ENCODE measurements at regions not wholly inside any gene's neighbourhood (a gene's known extent, or its start where the extent isn't known, plus 50 kb on each side); places are given as distances from the start of the nearest gene placed in this dataset.

GRCh38 chr3:110485389-110485788 lies 586.2 kb upstream of the NECTIN3 start:
- no peak for TF ChIP-seq CTCF (IDR thresholded peaks at IDR 0.05; ENCODE audit: low read depth, low read length, missing control alignments)
- no peak for DNase-seq (ENCODE audit: low read depth)
- H3K4me3 ChIP-seq (ENCODE audit: low read depth, low read length): no peak overlapping the region

GRCh38 chr3:110487840-110488239 lies 583.8 kb upstream of the NECTIN3 start:
- no peak overlapping the region for H3K4me3 ChIP-seq (ENCODE audit: low read depth, low read length)
- TF ChIP-seq CTCF (IDR thresholded peaks at IDR 0.05; ENCODE audit: low read depth, low read length, missing control alignments): no peak
- DNase-seq (ENCODE audit: low read depth): no peak

DNA sequence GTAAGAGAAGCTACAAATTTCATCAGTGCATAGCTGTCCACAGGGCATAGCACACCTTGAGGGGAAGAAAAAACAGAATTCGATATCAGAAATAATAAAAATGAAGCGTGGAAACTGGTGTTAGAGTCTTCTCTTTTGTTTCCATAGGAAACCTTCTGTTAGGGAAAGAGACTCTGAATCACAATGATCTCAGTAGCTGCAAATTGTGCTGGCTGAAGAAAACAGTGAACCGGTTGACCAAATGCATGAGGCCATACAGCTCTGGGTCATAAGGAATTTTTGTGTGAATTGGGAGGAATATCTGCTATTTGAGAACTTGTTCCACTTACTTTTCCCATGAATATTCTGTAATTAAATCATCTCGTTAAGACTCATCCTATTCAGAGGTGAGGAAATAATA lies 580.2 kb upstream of the NECTIN3 start:
- no peak for DNase-seq (ENCODE audit: low read depth)
- H3K4me3 ChIP-seq (ENCODE audit: low read depth, low read length): no peak overlapping the region
- TF ChIP-seq CTCF (IDR thresholded peaks at IDR 0.05; ENCODE audit: low read depth, low read length, missing control alignments): no peak

DNA sequence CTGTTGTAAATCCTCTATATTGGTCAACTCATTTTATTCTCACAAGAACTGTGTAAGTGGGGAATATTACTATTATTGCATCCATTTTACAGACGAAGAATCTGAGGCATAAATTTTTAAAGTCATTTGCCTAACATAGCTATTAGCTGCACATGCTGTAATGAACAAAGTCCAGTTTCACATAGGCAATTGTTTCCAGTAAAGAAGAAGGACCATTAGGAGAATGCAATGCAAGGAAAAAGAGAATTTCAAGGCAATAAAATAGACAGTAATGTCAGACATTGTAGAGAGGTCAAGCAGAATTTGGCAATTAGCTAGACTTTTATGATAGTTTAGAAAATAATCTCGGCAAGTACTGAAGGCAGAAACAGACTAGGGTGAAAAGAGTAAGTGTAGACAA lies 578.7 kb upstream of the NECTIN3 start:
- no peak for DNase-seq (ENCODE audit: low read depth)
- TF ChIP-seq CTCF (IDR thresholded peaks at IDR 0.05; ENCODE audit: low read depth, low read length, missing control alignments): no peak
- no peak overlapping the region for H3K4me3 ChIP-seq (ENCODE audit: low read depth, low read length)

- H3K4me3 ChIP-seq (ENCODE audit: low read depth, low read length): no peak overlapping the region
- no peak for DNase-seq (ENCODE audit: low read depth)
- TF ChIP-seq CTCF (IDR thresholded peaks at IDR 0.05; ENCODE audit: low read depth, low read length, missing control alignments): no peak
These were observed 578.1 kb upstream of the NECTIN3 start for GRCh38 chr3:110493438-110494092.

DNA sequence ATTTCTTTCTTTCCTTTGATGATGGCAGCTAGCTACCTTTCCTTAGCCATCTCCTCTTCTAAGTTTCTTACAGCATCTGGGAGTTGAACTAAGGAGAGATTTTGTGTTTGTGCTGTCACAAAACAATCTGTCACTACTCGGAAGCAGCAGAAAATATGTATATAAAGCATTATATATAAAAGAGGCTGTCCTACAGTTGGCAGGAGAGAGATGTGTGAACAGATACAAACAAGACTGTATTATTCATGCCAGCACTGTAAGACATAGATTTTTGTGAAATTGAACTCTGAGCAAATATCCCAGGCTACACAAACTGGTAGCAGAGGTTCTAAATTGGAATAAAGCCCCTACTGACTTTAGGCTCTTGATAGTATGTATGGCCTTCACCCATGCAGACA lies 577.5 kb upstream of the NECTIN3 start:
- TF ChIP-seq CTCF (IDR thresholded peaks at IDR 0.05; ENCODE audit: low read depth, low read length, missing control alignments): no peak
- no peak for DNase-seq (ENCODE audit: low read depth)
- no peak overlapping the region for H3K4me3 ChIP-seq (ENCODE audit: low read depth, low read length)

DNA sequence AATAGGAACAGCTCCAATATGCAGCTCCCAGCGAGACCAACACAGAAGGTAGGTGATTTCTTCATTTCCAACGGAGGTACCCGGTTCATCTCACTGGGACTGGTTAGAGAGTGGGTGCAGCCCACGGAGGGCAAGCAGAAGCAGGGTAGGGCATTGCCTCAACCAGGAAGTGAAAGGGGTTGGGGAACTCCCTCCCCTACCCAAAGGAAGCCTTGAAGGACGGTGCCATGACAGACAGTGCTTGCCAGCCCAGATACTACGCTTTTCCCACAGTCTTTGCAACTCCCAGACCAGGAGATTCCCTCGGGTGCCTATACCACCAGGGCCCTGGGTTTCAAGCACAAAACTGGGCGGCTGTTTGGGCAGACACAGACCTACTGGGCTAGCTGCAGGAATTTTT lies 576.9 kb upstream of the NECTIN3 start:
- no peak for TF ChIP-seq CTCF (IDR thresholded peaks at IDR 0.05; ENCODE audit: low read depth, low read length, missing control alignments)
- no peak for DNase-seq (ENCODE audit: low read depth)
- no peak overlapping the region for H3K4me3 ChIP-seq (ENCODE audit: low read depth, low read length)

Data from GM12864 (cell line).